ENCODE measurements at regions not wholly inside any gene's neighbourhood (a gene's known extent, or its start where the extent isn't known, plus 50 kb on each side); places are given as distances from the start of the nearest gene placed in this dataset.

GRCh38 chr12:88707800-88708199 is 127.5 kb upstream of the KITLG start:
- TF ChIP-seq GATA3 (IDR thresholded peaks at IDR 0.05; ENCODE audit: low read depth, low read length) (no peak), GATA2 (IDR thresholded peaks at IDR 0.05; ENCODE audit: low read depth, low read length) (no peak)
